Fibroblast of gingiva (primary cell): ENCODE measurements at regions not wholly inside any gene's neighbourhood (a gene's known extent, or its start where the extent isn't known, plus 50 kb on each side); places are given as distances from the start of the nearest gene placed in this dataset.
"Not testable (repeated sequence)": the region's sequence is repeated elsewhere in the genome, so short reads cannot be mapped to it uniquely, and the experiment has no call there.

Experiments used
- DNase-seq: peaks from one replicate; pipeline ENCODE4 v3.0.0-alpha.2; 2011; ENCODE audit warnings: low read depth

- peak; percentile 21 for DNase-seq
These were observed 222.0 kb upstream of the SYNCRIP start for GRCh38 chr6:85864453-85865401.

GRCh38 chr6:85856235-85856634, 213.5 kb upstream of the SYNCRIP start:
- DNase-seq: no peak

DNA sequence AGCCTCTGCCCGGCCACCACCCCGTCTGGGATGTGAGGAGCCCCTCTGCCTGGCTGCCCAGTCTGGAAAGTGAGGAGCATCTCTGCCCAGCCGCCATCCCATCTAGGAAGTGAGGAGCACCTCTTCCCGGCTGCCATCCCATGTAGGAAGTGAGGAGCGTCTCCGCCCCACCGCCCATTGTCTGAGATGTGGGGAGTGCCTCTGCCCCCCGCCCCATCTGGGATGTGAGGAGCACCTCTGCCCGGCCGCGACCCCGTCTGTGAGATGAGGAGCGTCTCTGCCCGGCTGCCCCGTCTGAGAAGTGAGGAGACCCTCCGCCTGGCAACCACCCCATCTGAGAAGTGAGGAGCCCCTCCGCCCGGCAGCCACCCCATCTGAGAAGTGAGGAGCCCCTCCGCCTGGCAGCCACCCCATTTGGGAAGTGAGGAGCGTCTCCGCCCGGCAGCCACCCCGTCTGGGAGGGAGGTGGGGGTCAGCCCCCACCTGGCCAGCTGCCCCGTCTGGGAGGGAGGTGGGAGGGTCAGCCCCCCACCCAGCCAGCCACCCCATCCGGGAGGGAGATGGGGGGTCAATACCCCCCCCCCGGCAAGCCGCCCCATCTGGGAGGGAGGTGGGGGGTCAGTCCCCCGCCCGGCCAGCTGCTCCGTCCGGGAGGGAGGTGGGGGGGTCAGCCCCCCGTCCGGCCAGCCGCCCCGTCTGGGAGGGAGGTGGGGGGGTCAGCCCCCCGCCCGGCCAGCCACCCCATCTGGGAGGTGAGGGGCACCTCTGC, 195.8 kb upstream of the SYNCRIP start:
- not testable (repeated sequence) for DNase-seq

DNA sequence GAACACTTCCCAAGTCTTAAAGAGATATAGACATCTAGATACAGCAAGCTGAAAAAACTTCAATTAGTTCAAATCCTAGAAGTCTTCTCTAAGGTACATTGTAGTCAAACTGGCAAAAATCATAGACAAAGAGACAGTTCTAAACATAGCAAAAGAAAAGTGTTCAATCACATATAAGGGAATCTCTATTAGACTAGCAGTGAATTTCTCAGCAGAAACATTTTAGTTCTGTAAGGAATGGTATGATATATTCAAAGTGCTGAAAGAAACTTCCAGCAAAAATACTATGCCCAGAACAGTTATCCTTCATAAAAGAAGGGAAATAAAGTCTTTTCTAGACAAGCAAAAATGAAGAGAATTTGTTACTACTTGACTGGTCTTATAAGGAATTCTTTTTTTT, 186.3 kb upstream of the SYNCRIP start:
- DNase-seq: no peak

GRCh38 chr6:85826997-85827396, 184.3 kb upstream of the SYNCRIP start:
- DNase-seq: no peak

- no peak for DNase-seq
These were observed 181.6 kb upstream of the SYNCRIP start for GRCh38 chr6:85824329-85824728.

DNA sequence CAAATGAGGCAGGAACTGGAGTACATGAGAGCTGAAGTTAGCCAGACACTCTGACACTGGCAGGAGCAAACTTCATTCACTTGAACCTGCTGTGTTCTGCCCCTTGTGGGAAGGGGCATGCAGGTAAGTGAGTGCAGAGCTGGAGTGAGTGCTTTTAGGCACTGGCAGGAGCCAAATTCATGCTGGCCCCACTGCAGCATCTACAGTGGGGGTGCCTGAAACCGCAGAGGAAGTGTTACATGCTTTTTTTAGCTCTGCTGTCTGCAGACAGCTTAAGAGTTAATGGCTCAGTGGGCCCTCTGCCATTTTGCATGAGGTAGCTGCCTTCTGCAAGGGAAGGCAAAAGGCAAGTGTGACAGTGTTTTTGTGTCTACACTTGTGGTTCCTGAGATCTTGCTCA, 167.9 kb upstream of the SYNCRIP start:
- no peak for DNase-seq

GRCh38 chr6:85803721-85804120, 161.0 kb upstream of the SYNCRIP start:
- DNase-seq: no peak

DNA sequence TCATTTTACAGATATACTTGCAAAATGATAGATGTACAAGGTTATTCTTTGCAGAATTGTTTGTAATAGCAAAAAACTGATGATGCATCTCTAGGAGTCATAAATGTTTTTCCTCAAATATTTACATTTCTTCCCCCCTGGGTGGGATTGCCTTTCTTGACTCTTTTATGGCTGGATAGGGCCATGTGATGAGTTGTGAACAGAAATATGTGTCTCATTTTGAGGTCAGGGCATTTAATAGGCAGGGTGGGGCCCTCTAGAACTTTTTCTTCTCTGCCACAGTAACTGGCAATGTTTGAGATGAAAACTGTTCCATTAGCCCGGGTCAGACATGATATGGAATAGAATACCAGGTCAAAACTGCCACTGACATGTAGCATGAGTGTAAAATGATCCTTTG, 159.5 kb upstream of the SYNCRIP start:
- no peak for DNase-seq

DNA sequence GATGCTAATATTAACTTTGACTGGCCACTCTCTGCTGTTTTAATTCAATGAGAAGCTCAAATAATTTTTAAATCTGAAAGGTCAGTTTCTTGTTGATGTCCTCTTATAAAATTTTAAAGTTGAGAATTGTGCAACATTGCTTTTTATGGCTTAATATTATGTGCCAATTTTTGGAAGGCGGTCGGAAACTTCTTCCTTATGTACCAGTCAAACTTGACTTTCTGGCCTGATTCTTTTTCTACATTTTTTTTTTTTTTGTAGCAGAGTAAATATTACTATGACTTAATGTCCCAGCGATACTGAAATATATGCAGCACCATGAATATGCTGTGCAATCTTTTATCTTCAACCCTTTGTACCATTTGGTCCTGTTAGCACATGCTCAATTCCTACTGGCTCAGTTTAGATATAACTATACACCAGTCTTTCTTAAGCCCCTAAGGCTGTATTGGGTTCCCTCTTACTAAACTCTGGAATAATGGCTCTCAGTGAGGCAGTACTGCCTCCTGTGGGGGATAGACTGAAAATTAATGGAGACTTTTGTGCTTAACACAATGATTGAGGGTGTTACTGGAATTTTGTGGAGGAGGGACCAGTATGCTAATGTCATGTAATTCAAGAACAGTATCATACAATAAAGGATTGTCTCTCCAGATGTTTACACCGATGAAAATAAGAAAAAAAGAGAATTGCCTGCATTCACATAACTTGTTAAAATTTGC, 156.4 kb upstream of the SYNCRIP start:
- no peak for DNase-seq

DNA sequence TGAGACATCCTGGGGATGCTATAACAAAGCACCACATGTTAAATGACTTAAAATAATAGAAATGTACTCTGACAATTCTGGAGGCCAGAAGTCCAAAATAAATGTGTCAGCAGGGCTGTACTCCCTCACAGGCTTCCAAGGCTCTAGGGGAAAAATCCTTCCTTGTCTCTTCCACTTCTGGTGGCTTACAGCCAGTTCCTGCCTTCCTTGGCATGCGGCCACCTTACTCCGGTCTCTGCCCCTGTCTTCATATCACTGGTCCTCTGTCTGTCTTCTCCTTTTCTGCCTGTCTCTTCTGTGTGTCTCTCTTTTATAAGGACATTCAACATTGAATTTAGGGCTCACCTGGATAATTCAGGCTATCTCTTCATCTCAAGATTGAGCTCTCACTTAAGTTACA, 155.3 kb upstream of the SYNCRIP start:
- no peak for DNase-seq

DNA sequence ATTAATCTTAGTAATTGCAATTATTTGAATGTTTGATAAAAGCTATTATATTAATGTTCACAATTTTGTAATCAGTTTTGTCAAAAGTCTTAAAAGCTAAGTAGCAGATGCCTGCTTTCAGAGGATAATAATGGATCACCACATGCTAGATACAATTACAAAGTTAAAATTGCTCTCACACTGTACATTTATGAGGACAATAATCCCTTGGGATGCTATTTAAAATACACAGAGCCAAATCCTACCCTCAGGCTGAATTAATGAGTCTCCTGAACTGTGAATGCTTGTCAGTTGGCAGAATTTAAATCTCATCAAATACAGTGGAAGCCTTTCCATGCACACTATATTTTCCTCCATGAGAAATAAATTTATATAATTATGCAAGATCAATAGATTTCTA, 153.3 kb upstream of the SYNCRIP start:
- DNase-seq: no peak

GRCh38 chr6:85792254-85792653, 149.6 kb upstream of the SYNCRIP start:
- no peak for DNase-seq

DNA sequence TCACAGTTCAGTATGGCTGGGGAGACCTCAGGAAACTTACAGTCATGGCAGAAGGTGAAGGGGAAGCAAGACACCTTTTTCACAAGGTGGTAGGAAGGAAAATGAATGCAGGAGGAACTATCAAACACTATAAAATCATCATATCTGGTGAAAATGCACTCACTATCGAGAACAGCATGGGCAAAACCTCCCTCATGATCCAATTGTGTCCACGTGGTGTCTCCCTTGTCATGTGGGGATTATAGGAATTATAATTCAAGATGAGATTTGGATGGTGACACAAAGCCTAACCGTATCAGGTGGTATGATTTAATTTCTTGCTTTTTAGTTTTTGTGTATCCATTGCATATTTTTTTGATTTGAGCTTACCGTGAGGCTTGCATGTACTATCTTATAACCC, 133.2 kb upstream of the SYNCRIP start:
- no peak for DNase-seq

DNA sequence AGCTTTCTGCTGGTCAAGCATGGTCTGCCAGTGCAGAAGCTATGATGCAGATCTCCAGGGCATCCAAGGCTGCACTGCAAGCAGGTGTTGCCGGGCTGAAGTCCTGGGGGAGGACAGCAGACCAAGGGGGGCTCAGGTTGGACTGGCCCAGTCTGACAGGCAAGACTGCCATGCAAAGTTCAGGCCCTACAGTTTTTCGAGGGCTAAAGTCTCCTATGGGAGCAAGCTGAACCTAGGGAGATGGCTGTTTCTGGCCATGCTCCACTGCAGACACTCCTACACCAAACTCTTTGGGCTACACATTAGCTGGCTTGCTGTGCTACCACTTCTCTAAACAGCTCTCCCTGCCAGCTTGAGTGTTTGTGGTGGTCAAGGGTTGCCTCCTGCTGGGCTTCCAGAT, 130.0 kb upstream of the SYNCRIP start:
- no peak for DNase-seq

GRCh38 chr6:85771925-85772430, 129.3 kb upstream of the SYNCRIP start:
- no peak for DNase-seq

DNA sequence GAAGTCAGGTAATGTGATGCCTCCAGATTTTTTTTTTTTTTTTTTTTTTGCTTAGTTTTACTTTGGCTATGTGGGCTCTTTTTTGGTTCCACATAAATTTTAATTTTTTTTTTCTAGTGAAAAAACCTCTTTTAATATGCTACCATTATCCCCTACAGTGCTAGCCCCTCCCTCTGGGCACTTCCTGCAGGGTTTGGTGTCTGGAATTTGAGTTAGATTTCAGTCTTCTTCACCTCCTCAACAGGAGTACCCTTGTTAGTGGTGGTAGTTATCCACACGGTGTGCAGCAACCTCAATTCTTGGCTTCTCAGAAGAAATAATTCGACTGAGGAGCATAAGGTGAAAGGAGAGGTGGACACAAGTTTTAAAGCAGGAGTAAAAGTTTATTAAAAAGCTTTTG, 128.8 kb upstream of the SYNCRIP start:
- DNase-seq: no peak

GRCh38 chr6:85764844-85765243, 122.2 kb upstream of the SYNCRIP start:
- DNase-seq: peak; percentile 4

GRCh38 chr6:85756982-85757381, 114.3 kb upstream of the SYNCRIP start:
- no peak for DNase-seq

DNA sequence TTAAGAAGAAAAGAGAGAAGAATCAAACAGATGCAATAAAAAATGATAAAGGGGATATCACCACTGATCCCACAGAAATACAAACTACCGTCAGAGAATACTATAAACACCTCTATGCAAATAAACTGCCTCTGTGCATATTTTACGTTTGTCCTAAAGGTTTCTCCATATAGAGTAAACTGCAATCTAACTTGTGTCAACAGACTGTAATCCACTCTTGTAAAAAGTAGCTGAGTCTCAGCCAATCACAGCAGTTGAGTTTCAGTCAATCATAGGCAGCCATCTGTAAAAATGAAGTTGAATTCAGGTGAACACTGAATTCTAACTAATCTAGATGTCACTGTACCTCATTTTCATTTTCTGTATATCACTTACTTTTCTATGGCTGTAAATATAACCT, 112.2 kb upstream of the SYNCRIP start:
- DNase-seq: no peak

GRCh38 chr6:85752602-85753001, 109.9 kb upstream of the SYNCRIP start:
- DNase-seq: no peak

DNA sequence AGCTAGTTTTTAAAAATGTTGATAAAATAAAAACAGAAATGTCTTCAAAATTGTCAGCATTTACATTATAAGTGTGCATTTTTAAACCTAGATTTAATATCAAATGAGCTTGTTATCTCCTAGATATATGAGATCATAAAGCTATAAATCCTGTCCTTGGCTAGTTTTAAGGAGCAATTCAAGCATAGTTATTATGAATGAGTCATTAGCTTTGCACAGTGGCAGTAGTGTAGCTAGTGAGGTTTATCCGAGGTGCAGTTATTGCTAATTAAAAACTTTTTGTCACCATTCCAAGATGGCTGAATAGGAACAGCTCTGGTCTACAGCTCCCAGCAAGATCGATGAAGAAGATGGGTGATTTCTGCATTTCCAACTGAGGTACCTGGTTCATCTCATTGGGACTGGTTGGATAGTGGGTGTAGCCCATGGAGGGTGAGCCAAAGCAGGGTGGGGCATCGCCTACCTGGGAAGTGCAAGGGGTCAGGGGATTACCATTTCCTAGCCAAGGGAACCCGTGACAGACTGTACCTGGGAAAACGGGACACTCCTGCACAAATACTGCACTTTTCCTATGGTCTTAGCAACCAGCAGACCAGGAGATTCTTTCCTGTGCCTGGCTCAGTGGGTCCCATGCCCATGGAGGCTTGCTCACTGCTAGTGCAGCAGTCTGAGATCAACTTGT, 108.8 kb upstream of the SYNCRIP start:
- no peak for DNase-seq
